Astrocyte of the spinal cord (primary cell): ENCODE measurements at regions not wholly inside any gene's neighbourhood (a gene's known extent, or its start where the extent isn't known, plus 50 kb on each side); places are given as distances from the start of the nearest gene placed in this dataset.
"Not testable (repeated sequence)": the region's sequence is repeated elsewhere in the genome, so short reads cannot be mapped to it uniquely, and the experiment has no call there.

Source experiments
- DNase-seq: peaks from one replicate; pipeline ENCODE4 v3.0.0; 2011; ENCODE audit warnings: low read depth, low spot score
- H3K4me3 ChIP-seq: 2 replicates; pipeline ENCODE4 v1.5.1; 2011; ENCODE audit warnings: low read depth, mild to moderate bottlenecking, low read length, moderate library complexity
- CTCF ChIP-seq: IDR thresholded peaks from 2 replicates; pipeline ENCODE4 v1.5.1; 2012; ENCODE audit warnings: low read depth, mild to moderate bottlenecking, low read length, inconsistent platforms
- in situ Hi-C: cut with HindIII; loops from 2 replicates; pipeline ENCODE4 v1.10.0; 2017; ENCODE audit warnings: low sequenced_read_pairs

GRCh38 chr2:12624905-12625598, 91.7 kb upstream of the TRIB2 start:
- DNase-seq, result no peak
- H3K4me3 ChIP-seq, result no peak overlapping the region
- in situ Hi-C loops, result no loop called here
- TF ChIP-seq CTCF, result no peak

- in situ Hi-C loops, DNase-seq, H3K4me3 ChIP-seq: not testable (repeated sequence)
Measured at GRCh38 chr2:12628541-12628940, 88.2 kb upstream of the TRIB2 start.

- DNase-seq, result peak; percentile 23
- TF ChIP-seq CTCF, result no peak
- H3K4me3 ChIP-seq, result no peak overlapping the region
- in situ Hi-C loops, result no loop called here
Measured at GRCh38 chr2:12636837-12637581, 79.7 kb upstream of the TRIB2 start.

- TF ChIP-seq CTCF, result no peak
- peak; percentile 17 for DNase-seq
- H3K4me3 ChIP-seq, result no peak overlapping the region
- in situ Hi-C loops, result no loop called here
Measured at GRCh38 chr2:12637754-12638153, 79.0 kb upstream of the TRIB2 start.

GRCh38 chr2:12641441-12641840, 75.3 kb upstream of the TRIB2 start:
- no peak for TF ChIP-seq CTCF
- no peak for DNase-seq
- in situ Hi-C loops, result no loop called here
- no peak overlapping the region for H3K4me3 ChIP-seq

- in situ Hi-C loops, result no loop called here
- H3K4me3 ChIP-seq, result no peak overlapping the region
- no peak for TF ChIP-seq CTCF
- DNase-seq, result no peak
Measured at GRCh38 chr2:12642332-12642731, 74.4 kb upstream of the TRIB2 start.

GRCh38 chr2:12642859-12643258, 73.9 kb upstream of the TRIB2 start:
- no peak overlapping the region for H3K4me3 ChIP-seq
- in situ Hi-C loops, result no loop called here
- TF ChIP-seq CTCF, result no peak
- DNase-seq, result no peak
